ENCODE measurements at regions not wholly inside any gene's neighbourhood (a gene's known extent, or its start where the extent isn't known, plus 50 kb on each side); places are given as distances from the start of the nearest gene placed in this dataset.

DNA sequence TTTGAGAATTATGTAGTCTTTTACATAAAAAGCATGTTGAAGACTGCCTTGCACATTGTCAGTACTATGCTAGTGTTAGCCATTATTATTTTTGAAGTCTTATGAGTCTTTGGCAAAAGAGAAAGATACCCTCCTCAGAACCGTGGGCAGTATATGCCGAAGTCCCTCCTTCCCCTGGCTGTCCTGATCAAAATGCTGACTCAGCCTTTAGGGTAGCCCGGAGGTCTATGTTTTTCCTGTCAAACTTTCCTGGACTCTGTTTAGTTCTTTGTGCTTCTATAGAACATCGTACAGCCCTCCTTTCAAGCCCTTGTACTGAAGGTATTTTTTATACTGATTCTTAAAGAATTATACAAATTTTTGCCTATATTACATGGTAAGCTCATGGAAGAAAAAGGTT, 264.7 kb upstream of the ATP5MC3 start (continued):
- TF ChIP-seq, protein P1, sequence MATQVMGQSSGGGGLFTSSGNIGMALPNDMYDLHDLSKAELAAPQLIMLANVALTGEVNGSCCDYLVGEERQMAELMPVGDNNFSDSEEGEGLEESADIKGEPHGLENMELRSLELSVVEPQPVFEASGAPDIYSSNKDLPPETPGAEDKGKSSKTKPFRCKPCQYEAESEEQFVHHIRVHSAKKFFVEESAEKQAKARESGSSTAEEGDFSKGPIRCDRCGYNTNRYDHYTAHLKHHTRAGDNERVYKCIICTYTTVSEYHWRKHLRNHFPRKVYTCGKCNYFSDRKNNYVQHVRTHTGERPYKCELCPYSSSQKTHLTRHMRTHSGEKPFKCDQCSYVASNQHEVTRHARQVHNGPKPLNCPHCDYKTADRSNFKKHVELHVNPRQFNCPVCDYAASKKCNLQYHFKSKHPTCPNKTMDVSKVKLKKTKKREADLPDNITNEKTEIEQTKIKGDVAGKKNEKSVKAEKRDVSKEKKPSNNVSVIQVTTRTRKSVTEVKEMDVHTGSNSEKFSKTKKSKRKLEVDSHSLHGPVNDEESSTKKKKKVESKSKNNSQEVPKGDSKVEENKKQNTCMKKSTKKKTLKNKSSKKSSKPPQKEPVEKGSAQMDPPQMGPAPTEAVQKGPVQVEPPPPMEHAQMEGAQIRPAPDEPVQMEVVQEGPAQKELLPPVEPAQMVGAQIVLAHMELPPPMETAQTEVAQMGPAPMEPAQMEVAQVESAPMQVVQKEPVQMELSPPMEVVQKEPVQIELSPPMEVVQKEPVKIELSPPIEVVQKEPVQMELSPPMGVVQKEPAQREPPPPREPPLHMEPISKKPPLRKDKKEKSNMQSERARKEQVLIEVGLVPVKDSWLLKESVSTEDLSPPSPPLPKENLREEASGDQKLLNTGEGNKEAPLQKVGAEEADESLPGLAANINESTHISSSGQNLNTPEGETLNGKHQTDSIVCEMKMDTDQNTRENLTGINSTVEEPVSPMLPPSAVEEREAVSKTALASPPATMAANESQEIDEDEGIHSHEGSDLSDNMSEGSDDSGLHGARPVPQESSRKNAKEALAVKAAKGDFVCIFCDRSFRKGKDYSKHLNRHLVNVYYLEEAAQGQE (IDR thresholded peaks at IDR 0.05): no peak
- TF ChIP-seq EGR1 (IDR thresholded peaks at IDR 0.05; ENCODE audit: low read depth in 2 of 2) (no peak), RAD21 (IDR thresholded peaks at IDR 0.05) (no peak), FOXA1 (IDR thresholded peaks at IDR 0.05) (no peak), NR2F2 (IDR thresholded peaks at IDR 0.05) (no peak), TAF1 (conservative IDR thresholded peaks at IDR 0.05) (no peak), SP1 (IDR thresholded peaks at IDR 0.05) (no peak)
- TF ChIP-seq, protein P2, sequence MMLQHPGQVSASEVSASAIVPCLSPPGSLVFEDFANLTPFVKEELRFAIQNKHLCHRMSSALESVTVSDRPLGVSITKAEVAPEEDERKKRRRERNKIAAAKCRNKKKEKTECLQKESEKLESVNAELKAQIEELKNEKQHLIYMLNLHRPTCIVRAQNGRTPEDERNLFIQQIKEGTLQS (IDR thresholded peaks at IDR 0.05): no peak

DNA sequence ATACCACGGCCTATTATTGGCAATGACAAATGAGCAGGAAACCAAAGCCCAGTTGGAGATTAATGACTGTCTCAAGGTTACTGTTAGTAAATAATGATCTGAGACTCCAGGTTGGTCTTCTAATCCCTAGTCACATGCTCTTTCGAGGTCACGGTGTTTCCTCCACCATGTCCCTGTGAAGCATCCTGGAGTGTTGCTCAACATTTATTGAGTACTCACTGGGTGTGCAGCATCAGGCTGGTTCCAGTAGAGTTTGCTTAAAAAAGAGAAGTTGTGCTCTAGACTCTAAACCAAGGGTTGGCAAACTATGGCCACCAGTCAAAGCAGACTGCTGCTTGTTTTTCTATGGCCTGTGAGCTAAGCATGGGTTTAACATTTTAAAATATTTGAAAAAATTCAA, 263.8 kb upstream of the ATP5MC3 start:
- no peak for DNase-seq (ENCODE audit: low spot score)
- H3K27me3 ChIP-seq (ENCODE audit: control insufficient read depth in 4 of 4, insufficient read depth in 4 of 4, low read length in 3 of 4): peaks cover 0 to 2% (median 0%) of the 10 kb centered on the region in 4 donors
- no peaks in the 10 kb centered on the region for H3K9me3 ChIP-seq (ENCODE audit: control insufficient read depth in 4 of 4, low read length in 3 of 4)
- TF ChIP-seq TAF1 (conservative IDR thresholded peaks at IDR 0.05) (no peak), FOXA2 (IDR thresholded peaks at IDR 0.05) (no peak), HNF4G (IDR thresholded peaks at IDR 0.05) (no peak), HNF4A (conservative IDR thresholded peaks at IDR 0.05) (no peak), RAD21 (IDR thresholded peaks at IDR 0.05) (no peak), JUND (IDR thresholded peaks at IDR 0.05) (no peak), RXRA (IDR thresholded peaks at IDR 0.05) (no peak), FOXA1 (IDR thresholded peaks at IDR 0.05) (no peak), EGR1 (IDR thresholded peaks at IDR 0.05; ENCODE audit: low read depth in 2 of 2) (no peak), NR2F2 (IDR thresholded peaks at IDR 0.05) (no peak)
- TF ChIP-seq, protein P2 (IDR thresholded peaks at IDR 0.05): no peak
- TF ChIP-seq, protein P3, sequence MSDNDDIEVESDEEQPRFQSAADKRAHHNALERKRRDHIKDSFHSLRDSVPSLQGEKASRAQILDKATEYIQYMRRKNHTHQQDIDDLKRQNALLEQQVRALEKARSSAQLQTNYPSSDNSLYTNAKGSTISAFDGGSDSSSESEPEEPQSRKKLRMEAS (IDR thresholded peaks at IDR 0.05): no peak
- TF ChIP-seq, protein P4, sequence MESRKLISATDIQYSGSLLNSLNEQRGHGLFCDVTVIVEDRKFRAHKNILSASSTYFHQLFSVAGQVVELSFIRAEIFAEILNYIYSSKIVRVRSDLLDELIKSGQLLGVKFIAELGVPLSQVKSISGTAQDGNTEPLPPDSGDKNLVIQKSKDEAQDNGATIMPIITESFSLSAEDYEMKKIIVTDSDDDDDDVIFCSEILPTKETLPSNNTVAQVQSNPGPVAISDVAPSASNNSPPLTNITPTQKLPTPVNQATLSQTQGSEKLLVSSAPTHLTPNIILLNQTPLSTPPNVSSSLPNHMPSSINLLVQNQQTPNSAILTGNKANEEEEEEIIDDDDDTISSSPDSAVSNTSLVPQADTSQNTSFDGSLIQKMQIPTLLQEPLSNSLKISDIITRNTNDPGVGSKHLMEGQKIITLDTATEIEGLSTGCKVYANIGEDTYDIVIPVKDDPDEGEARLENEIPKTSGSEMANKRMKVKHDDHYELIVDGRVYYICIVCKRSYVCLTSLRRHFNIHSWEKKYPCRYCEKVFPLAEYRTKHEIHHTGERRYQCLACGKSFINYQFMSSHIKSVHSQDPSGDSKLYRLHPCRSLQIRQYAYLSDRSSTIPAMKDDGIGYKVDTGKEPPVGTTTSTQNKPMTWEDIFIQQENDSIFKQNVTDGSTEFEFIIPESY (IDR thresholded peaks at IDR 0.05): no peak
- TF ChIP-seq, protein P5, sequence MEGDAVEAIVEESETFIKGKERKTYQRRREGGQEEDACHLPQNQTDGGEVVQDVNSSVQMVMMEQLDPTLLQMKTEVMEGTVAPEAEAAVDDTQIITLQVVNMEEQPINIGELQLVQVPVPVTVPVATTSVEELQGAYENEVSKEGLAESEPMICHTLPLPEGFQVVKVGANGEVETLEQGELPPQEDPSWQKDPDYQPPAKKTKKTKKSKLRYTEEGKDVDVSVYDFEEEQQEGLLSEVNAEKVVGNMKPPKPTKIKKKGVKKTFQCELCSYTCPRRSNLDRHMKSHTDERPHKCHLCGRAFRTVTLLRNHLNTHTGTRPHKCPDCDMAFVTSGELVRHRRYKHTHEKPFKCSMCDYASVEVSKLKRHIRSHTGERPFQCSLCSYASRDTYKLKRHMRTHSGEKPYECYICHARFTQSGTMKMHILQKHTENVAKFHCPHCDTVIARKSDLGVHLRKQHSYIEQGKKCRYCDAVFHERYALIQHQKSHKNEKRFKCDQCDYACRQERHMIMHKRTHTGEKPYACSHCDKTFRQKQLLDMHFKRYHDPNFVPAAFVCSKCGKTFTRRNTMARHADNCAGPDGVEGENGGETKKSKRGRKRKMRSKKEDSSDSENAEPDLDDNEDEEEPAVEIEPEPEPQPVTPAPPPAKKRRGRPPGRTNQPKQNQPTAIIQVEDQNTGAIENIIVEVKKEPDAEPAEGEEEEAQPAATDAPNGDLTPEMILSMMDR (IDR thresholded peaks at IDR 0.05; ENCODE audit: low read depth, low read length, missing input control): no peak
- H3K9ac ChIP-seq (ENCODE audit: low read depth in 1 of 2, low read length in 2 of 2): no peak overlapping the region
- no peaks in the 10 kb centered on the region for H3K36me3 ChIP-seq (ENCODE audit: control insufficient read depth in 4 of 4, insufficient read depth in 3 of 4, low read depth in 1 of 4, low read length in 3 of 4)
- no peak overlapping the region for H3K4me3 ChIP-seq (ENCODE audit: low read depth in 1 of 3, low read length in 3 of 3)
- WGBS: 65% methylated on average over 3 of the region's 3 CpGs
- H3K4me1 ChIP-seq (ENCODE audit: control insufficient read depth in 4 of 4, insufficient read depth in 4 of 4, low read length in 3 of 4): no peaks in the 10 kb centered on the region
- H3K27ac ChIP-seq (ENCODE audit: low read depth in 1 of 2, low read length in 2 of 2): no peak overlapping the region
